ENCODE measurements at regions not wholly inside any gene's neighbourhood (a gene's known extent, or its start where the extent isn't known, plus 50 kb on each side); places are given as distances from the start of the nearest gene placed in this dataset.

- TF ChIP-seq EP300 (IDR thresholded peaks at IDR 0.05) (no peak), CTCF (IDR thresholded peaks at IDR 0.05) (no peak), POLR2A (IDR thresholded peaks at IDR 0.05) (no peak)
Measured at GRCh38 chr6:159445351-159445750, 247.7 kb downstream of the SOD2 start.

Data from tibial nerve (tissue), 4 donors.